Tibial nerve (tissue), 3 donors: ENCODE measurements at regions not wholly inside any gene's neighbourhood (a gene's known extent, or its start where the extent isn't known, plus 50 kb on each side); places are given as distances from the start of the nearest gene placed in this dataset.

Experiments used
- CTCF ChIP-seq, 5 experiments: fragments of 200-600 bp in 3 of 5; fragments of 450-650 bp in 2 of 5; sonication (generic) in 3 of 5; IDR thresholded peaks; one replicate each; pipeline ENCODE4 v1.5.1; 2016 to 2019; ENCODE audit warnings: antibody characterized with exemption in 5 of 5, mild to moderate bottlenecking in 3 of 5, moderate library complexity in 2 of 5
- POLR2A ChIP-seq, 2 donors: fragments of 450-650 bp; IDR thresholded peaks; one replicate each; pipeline ENCODE4 v1.6.1; 2017; ENCODE audit warnings: antibody characterized with exemption in 2 of 2, mild to moderate bottlenecking in 2 of 2, moderate library complexity in 2 of 2

- no peak for TF ChIP-seq CTCF (IDR thresholded peaks at IDR 0.05)
- no peak for TF ChIP-seq POLR2A (IDR thresholded peaks at IDR 0.05)
Measured at GRCh38 chr9:17025281-17025680, 109.6 kb upstream of the CNTLN start.
